Smooth muscle cell (in vitro differentiated cells): ENCODE measurements at regions not wholly inside any gene's neighbourhood (a gene's known extent, or its start where the extent isn't known, plus 50 kb on each side); places are given as distances from the start of the nearest gene placed in this dataset.

Experiments
- DNase-seq: peaks from one replicate; lab custom pipeline; 2025; ENCODE audit not compliant: unreplicated experiment; lab: John Stamatoyannopoulos, UW
- H2AFZ ChIP-seq: fragments of 200-600 bp; sonication (generic); 2 replicates; pipeline ENCODE4 v1.6.0; 2016; ENCODE audit warnings: antibody characterized with exemption, low read depth, mild to moderate bottlenecking
- H3F3A ChIP-seq: fragments of 200-600 bp; sonication (generic); 2 replicates; pipeline ENCODE4 v1.6.0; 2017; ENCODE audit warnings: antibody characterized with exemption, low read depth
- H3K27ac ChIP-seq: fragments of 200-600 bp; sonication (generic); 2 replicates; pipeline ENCODE4 v1.5.1; 2016; ENCODE audit warnings: low read depth, mild to moderate bottlenecking
- H3K27me3 ChIP-seq: fragments of 200-600 bp; sonication (generic); 2 replicates; pipeline ENCODE4 v1.6.1; 2016; ENCODE audit warnings: low read depth, mild to moderate bottlenecking
- H3K36me3 ChIP-seq: fragments of 200-600 bp; sonication (generic); 2 replicates; pipeline ENCODE4 v1.5.1; 2016; ENCODE audit warnings: low read depth
- H3K4me1 ChIP-seq: fragments of 200-600 bp; sonication (generic); 2 replicates; pipeline ENCODE4 v1.5.1; 2016; ENCODE audit warnings: low read depth
- H3K4me2 ChIP-seq: fragments of 200-600 bp; sonication (generic); 2 replicates; pipeline ENCODE4 v1.6.0; 2016; ENCODE audit warnings: mild to moderate bottlenecking
- H3K4me3 ChIP-seq: fragments of 200-600 bp; sonication (generic); 2 replicates; pipeline ENCODE4 v1.5.1; 2016; ENCODE audit warnings: mild to moderate bottlenecking
- H3K79me2 ChIP-seq: fragments of 200-600 bp; sonication (generic); 2 replicates; pipeline ENCODE4 v1.6.0; 2016; ENCODE audit warnings: low read depth, mild to moderate bottlenecking
- H3K9ac ChIP-seq: fragments of 200-600 bp; sonication (generic); 2 replicates; pipeline ENCODE4 v1.6.0; 2016; ENCODE audit warnings: low read depth
- H3K9me3 ChIP-seq: fragments of 200-600 bp; sonication (generic); replicated peaks from 2 replicates; pipeline ENCODE4 v1.5.1; 2016; ENCODE audit warnings: low read depth
- H4K20me1 ChIP-seq: fragments of 200-600 bp; sonication (generic); 2 replicates; pipeline ENCODE4 v1.6.0; 2016; ENCODE audit warnings: low read depth
- CTCF ChIP-seq: fragments of 200-600 bp; sonication (generic); IDR thresholded peaks from 2 replicates; pipeline ENCODE4 v1.5.1; 2017; ENCODE audit warnings: borderline replicate concordance, mild to moderate bottlenecking, antibody characterized with exemption; ENCODE audit not compliant: insufficient read depth, poor library complexity, severe bottlenecking
- WGBS: methylation state at CpG from one replicate; pipeline ENCODE4 v1.1.7; 2016; ENCODE audit warnings: low lambda C conversion rate; 5-methylcytosine and 5-hydroxymethylcytosine counted together

DNA sequence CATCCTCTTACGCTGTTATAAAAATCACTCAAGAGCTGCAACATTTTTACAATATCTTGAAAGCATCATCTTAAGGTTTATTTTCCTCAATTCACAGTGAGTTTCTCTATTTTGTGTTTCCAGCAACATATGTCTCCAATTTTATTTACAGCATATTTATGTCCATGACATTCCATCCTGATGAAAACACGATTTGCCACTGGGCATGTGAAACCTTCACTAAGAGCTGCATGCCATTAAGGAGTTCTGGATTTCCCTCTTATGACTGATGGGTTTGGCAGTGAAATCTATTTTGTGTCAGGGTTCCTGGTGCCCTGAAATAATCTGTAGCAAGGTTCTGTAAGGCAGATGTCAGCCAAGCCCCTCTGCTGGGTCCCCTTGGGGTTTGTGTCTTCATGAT is 527.6 kb upstream of the KLF12 start:
- TF ChIP-seq CTCF: no peak
- H4K20me1 ChIP-seq: no peaks in the 10 kb centered on the region
- 72% methylated on average over 2 of the region's 2 CpGs for WGBS
- no peaks in the 10 kb centered on the region for H3K79me2 ChIP-seq
- no peaks in the 10 kb centered on the region for H3K9me3 ChIP-seq
- no peaks in the 10 kb centered on the region for H3K36me3 ChIP-seq
- DNase-seq: no peak
- H3K4me3 ChIP-seq: no peak overlapping the region
- peaks cover 12% of the 10 kb centered on the region for H3K27me3 ChIP-seq
- H3F3A ChIP-seq: no peaks in the 10 kb centered on the region
- H2AFZ ChIP-seq: no peak overlapping the region
- no peaks in the 10 kb centered on the region for H3K4me1 ChIP-seq
- H3K27ac ChIP-seq: no peak overlapping the region
- H3K9ac ChIP-seq: no peak overlapping the region
- no peak overlapping the region for H3K4me2 ChIP-seq

- Histone ChIP-seq H3K9ac (no peak overlapping the region), H3K27ac (no peak overlapping the region), H3F3A (no peaks in the 10 kb centered on the region), H3K4me2 (no peak overlapping the region), H4K20me1 (no peaks in the 10 kb centered on the region), H3K79me2 (no peaks in the 10 kb centered on the region), H3K27me3 (peaks cover 4% of the 10 kb centered on the region), H3K4me3 (no peak overlapping the region), H2AFZ (no peak overlapping the region), H3K4me1 (no peaks in the 10 kb centered on the region), H3K9me3 (no peaks in the 10 kb centered on the region), H3K36me3 (no peaks in the 10 kb centered on the region)
- 81% methylated on average over 1 of the region's 1 CpG for WGBS
- DNase-seq: no peak
- no peak for TF ChIP-seq CTCF
Observed at GRCh38 chr13:74657765-74658164, 523.6 kb upstream of the KLF12 start.

DNA sequence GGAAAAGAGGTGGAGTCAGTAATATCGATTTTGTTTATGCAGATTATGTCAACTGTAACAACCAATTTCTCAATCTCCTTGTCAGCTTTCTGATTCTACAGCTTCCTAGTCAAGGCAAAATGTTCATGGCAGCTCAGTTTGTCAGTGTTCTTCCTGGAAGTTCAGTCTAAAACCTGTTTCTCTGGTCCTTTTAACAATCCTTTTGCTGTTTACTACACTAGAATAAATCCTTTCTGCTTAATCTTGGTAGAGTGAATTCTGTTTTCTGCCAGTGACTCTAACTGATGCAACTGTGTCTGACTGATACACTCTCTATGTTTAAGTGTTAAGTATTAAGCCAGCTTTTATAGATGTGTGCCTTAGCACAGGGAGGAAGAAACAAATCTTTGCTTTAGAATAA is 516.9 kb upstream of the KLF12 start:
- no peaks in the 10 kb centered on the region for H3F3A ChIP-seq
- 79% methylated on average over 1 of the region's 1 CpG for WGBS
- H3K4me3 ChIP-seq: no peak overlapping the region
- H4K20me1 ChIP-seq: no peaks in the 10 kb centered on the region
- H3K4me1 ChIP-seq: no peaks in the 10 kb centered on the region
- no peak overlapping the region for H3K27ac ChIP-seq
- no peaks in the 10 kb centered on the region for H3K9me3 ChIP-seq
- no peak overlapping the region for H3K4me2 ChIP-seq
- peak overlapping the region; percentile 81 for H2AFZ ChIP-seq
- H3K9ac ChIP-seq: no peak overlapping the region
- H3K79me2 ChIP-seq: no peaks in the 10 kb centered on the region
- TF ChIP-seq CTCF: no peak
- peaks cover 4% of the 10 kb centered on the region for H3K27me3 ChIP-seq
- H3K36me3 ChIP-seq: no peaks in the 10 kb centered on the region
- no peak for DNase-seq

DNA sequence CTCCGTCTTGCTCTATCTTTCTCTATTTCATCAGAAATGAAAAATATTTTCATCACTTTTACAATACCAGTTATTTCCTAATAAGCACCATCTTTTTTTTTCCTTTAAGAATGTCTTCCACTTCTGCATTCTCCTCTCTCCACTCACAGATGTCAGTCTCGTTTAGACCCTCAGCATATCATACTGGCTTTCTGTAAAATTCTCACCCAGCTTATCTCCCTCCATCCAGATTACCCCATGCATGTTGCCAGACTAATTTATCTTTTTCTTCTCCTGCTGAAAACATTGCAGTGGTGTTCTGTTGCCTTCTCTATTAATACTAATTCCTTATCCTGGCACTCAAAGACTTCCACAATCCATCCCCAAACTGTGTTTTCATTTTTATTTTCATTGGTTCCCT is 513.8 kb upstream of the KLF12 start:
- Histone ChIP-seq H3K9ac (no peak overlapping the region), H3K9me3 (no peaks in the 10 kb centered on the region), H3K4me1 (no peaks in the 10 kb centered on the region), H3K79me2 (no peaks in the 10 kb centered on the region), H4K20me1 (no peaks in the 10 kb centered on the region), H3K4me3 (no peak overlapping the region), H3K27me3 (no peaks in the 10 kb centered on the region), H3K36me3 (no peaks in the 10 kb centered on the region), H3K27ac (no peak overlapping the region), H2AFZ (no peak overlapping the region), H3K4me2 (no peak overlapping the region), H3F3A (no peaks in the 10 kb centered on the region)
- 49% methylated on average over 2 of the region's 2 CpGs for WGBS
- no peak for TF ChIP-seq CTCF
- no peak for DNase-seq
